Left renal pelvis (tissue), 4 donors: ENCODE measurements at regions not wholly inside any gene's neighbourhood (a gene's known extent, or its start where the extent isn't known, plus 50 kb on each side); places are given as distances from the start of the nearest gene placed in this dataset.

Source experiments
- DNase-seq, 4 donors: peaks; one replicate each; pipeline ENCODE4 v3.0.0-alpha.2; 2013; ENCODE audit warnings: low read depth in 4 of 4, low spot score in 3 of 4

GRCh38 chr18:71798986-71799673, 745.0 kb downstream of the CBLN2 start:
- DNase-seq, result no peak

GRCh38 chr18:71797554-71797953, 746.6 kb downstream of the CBLN2 start:
- DNase-seq, result no peak

DNA sequence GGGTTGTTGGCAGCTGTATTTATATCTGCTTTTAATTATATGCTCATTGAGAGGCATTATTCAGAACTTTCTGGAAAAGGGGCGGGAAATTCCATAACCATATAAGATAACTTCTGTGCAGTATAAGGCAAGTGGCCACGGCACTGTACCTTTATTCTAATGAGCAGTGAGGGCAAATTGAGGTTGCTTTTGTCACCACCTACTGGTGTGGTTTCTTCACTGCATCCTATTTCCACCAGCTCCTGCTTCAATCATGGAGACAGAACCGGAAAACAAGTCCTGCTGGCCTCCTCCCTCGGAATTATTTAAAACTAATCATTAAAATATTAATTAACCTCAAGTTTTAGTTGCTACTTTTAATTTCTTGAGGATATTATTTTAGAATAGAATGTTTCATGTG, 759.4 kb downstream of the CBLN2 start:
- no peak for DNase-seq

- no peak for DNase-seq
These were observed 783.6 kb downstream of the CBLN2 start for GRCh38 chr18:71760541-71760940.

- no peak for DNase-seq
These were observed 789.9 kb downstream of the CBLN2 start for GRCh38 chr18:71754246-71754645.

DNA sequence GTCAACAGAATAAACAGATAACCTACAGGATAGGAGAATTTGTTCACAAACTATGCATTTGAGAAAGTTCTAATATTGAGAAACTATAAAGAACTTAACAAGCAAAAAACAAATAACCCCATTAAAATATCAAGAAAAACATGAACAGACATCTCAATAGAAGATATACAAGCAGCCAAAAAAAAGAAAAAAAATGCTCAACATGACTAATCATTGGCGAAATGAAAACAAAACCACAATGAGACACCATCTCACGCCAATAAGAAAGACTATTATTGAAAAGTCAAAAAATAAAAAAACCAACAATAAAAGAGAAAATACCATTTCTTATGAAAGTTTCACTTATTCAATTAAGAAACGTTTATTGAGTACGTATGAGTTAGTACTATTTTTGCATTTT, 800.5 kb downstream of the CBLN2 start:
- DNase-seq, result no peak

- DNase-seq, result no peak
These were observed 814.5 kb downstream of the CBLN2 start for GRCh38 chr18:71729611-71730010.

- DNase-seq, result no peak
These were observed 816.2 kb downstream of the CBLN2 start for GRCh38 chr18:71727909-71728308.

- DNase-seq, result no peak
These were observed 818.9 kb downstream of the CBLN2 start for GRCh38 chr18:71725256-71725655.

- no peak for DNase-seq
These were observed 836.1 kb downstream of the CBLN2 start for GRCh38 chr18:71707985-71708500.

DNA sequence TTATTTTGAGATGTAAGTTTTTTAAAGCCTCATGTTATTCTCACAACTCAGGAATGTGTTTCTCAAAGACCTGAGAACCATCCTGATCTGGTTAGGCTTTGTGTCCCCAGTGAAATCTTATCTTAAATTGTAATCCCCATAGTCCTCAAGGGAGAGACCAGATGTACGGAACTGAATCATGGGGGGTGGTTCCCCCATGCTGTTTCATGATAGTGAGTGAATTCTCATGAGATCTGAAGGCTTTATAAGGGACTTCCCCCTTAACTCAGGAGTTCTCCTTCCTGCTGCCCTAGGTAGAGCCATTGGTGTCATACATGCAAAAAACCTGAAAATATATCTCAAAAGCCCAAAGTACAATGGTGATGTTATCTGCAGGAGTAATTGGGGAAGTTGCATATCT, 836.7 kb downstream of the CBLN2 start:
- no peak for DNase-seq

GRCh38 chr18:71689416-71690160, 854.6 kb downstream of the CBLN2 start:
- no peak for DNase-seq

- DNase-seq, result no peak
These were observed 861.6 kb downstream of the CBLN2 start for GRCh38 chr18:71682591-71682990.

GRCh38 chr18:71678144-71678543, 866.0 kb downstream of the CBLN2 start:
- no peak for DNase-seq

GRCh38 chr18:71673954-71674353, 870.2 kb downstream of the CBLN2 start:
- DNase-seq, result no peak

DNA sequence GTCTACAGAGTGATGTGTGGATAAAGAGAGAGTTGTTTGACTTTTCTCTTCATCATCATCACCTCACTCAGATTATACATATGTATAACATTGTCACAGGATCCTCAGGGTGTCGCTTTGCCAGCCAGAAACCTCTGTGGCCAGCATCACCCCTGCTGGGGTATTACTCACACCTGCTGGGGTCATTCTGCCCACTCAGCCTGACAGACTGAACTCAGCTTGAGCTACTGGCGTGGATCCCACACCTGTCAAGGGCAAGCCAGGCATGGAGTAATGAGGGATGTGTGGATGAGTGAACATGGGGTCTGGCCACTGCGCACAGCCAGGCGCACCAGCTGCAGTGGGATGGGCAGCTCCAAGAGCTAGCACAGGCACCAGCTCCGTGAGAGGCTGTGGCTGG, 870.6 kb downstream of the CBLN2 start:
- no peak for DNase-seq

GRCh38 chr18:71666481-71666880, 877.7 kb downstream of the CBLN2 start:
- no peak for DNase-seq

DNA sequence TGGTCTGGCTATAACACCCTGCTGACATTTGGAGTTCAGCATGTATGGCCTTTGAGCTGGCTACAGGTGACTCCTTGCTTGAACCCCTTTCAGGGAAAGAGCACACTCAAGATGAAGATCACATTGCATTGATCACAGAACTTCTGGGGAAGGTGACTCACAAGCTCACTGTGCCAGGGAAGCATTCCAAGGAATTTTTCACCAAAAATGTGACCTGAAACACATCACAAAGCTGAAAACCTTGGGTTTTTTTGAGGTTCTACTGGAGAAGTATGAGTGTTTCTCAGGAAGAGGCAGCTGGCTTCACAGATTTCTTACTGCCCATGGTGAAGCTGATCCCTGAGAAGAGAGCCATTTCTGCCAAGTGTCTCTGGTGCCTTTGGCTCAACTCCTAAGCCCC, 879.0 kb downstream of the CBLN2 start:
- DNase-seq, result no peak

DNA sequence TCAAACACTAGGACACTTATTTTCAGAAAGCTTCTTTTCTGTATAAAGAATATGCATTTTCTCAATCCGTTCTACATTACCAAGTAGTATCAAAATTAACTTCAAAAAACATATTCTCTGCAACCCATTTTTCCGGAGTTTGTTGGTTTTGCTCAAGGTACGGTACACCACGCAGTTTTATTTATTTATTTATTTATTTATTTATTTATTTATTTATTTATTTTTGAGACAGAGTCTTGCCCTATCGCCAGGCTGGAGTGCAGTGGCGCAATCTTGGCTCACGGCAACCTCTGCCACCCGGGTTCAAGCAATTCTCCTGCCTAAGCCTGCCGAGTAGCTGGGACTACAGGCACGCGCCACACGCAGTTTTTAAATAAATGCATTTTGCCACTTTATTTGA, 900.3 kb downstream of the CBLN2 start:
- no peak for DNase-seq

GRCh38 chr18:71630696-71631095, 913.4 kb downstream of the CBLN2 start:
- DNase-seq, result no peak

- DNase-seq, result no peak
These were observed 918.5 kb downstream of the CBLN2 start for GRCh38 chr18:71625556-71626090.

DNA sequence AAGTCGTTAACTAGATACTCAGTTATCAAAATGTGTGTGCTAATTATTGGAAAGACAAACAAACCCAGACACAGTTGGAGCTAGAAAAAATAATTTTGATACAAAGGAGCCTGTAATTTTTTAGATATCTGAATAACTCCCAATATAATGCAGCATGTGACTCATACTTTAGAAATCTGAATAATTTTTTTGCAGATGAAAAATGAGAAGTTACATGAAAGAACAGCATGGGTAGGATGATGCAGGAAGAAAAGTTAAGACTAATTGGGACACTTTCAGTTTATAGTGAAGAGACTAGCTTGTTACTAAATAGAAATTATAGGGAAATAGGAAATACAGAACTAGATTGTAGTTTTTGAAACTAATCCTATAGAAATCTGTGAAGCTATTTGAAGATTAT, 945.8 kb downstream of the CBLN2 start:
- no peak for DNase-seq
